KOPT-K1 (cell line): ENCODE measurements at regions not wholly inside any gene's neighbourhood (a gene's known extent, or its start where the extent isn't known, plus 50 kb on each side); places are given as distances from the start of the nearest gene placed in this dataset.

Experiments
- H3K27ac ChIP-seq: fragments of 200-600 bp; sonication (generic); 2 replicates; pipeline ENCODE4 v1.5.1; 2016; ENCODE audit warnings: antibody characterized with exemption, mild to moderate bottlenecking, low read depth, low read length; ENCODE audit not compliant: poor library complexity, severe bottlenecking
- H3K36me3 ChIP-seq: fragments of 200-600 bp; sonication (generic); 2 replicates; pipeline ENCODE4 v1.5.1; 2017; ENCODE audit warnings: antibody characterized with exemption, mild to moderate bottlenecking, low read length, moderate library complexity; ENCODE audit not compliant: insufficient read depth
- H3K9me3 ChIP-seq: fragments of 200-600 bp; sonication (generic); 2 replicates; pipeline ENCODE4 v1.5.1; 2017; ENCODE audit warnings: antibody characterized with exemption, low read length, mild to moderate bottlenecking; ENCODE audit not compliant: insufficient read depth, poor library complexity, severe bottlenecking

DNA sequence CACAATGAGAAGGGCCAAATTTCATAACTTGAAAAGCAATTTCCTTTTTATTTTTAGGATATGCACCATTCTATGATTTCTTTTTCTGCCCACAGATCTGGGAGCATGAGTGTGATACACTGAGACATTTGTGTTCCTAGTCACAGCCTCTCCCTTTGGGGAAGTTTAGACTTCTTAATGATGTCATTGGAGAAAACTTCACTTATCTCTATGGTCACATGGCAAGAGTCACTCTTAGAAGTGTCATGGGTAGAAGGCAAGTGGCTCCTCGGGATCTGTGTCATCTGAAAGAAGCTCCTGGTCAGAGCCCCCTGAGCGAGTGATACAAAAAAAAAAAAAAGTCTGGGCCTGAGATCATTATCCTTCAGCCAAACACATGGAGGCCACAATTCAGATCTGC is 62.5 kb upstream of the LGALSL start:
- Histone ChIP-seq H3K27ac (no peak overlapping the region), H3K36me3 (no peaks in the 10 kb centered on the region), H3K9me3 (peaks cover 3% of the 10 kb centered on the region)

DNA sequence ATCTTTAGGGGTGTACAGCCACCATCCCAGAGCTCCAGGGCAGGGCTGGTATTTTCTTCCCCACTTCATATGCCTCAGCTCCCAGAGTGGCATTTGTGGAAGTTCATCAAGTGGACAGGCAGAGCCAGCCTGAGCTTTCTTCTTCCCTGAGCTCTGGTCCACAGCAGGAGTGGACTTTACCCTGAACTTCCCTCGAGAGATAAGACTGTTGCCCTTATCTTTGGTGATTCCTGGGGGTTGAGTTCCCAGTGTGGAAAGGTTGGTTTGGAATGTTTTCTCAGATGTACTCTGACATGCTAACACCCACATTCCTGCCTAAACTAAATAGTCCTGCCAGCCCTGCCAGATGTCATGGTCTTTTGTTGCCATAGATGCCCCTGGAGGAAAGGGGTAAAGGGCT is 62.0 kb upstream of the LGALSL start:
- H3K27ac ChIP-seq: no peak overlapping the region
- peaks cover 3% of the 10 kb centered on the region for H3K9me3 ChIP-seq
- no peaks in the 10 kb centered on the region for H3K36me3 ChIP-seq

DNA sequence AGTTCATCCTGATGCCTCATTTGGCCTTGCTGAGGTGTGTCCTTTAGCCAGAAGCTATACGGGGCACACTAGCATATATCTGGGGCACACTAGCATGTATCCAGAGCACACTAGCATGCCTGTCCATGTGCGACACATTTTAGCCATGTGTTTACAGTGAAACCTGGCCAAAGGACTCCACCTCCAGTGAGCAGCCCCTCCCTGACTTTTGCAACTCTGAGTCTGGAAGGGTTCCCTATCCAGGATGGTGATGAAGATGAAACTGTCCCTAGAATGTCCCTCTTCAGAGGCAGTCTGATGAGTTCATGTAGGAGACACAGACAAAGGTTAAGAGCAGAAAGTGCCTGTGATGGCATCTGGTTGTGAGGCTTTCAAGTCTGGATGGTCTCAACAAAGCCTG is 61.4 kb upstream of the LGALSL start:
- Histone ChIP-seq H3K27ac (no peak overlapping the region), H3K36me3 (no peaks in the 10 kb centered on the region), H3K9me3 (peaks cover 3% of the 10 kb centered on the region)

DNA sequence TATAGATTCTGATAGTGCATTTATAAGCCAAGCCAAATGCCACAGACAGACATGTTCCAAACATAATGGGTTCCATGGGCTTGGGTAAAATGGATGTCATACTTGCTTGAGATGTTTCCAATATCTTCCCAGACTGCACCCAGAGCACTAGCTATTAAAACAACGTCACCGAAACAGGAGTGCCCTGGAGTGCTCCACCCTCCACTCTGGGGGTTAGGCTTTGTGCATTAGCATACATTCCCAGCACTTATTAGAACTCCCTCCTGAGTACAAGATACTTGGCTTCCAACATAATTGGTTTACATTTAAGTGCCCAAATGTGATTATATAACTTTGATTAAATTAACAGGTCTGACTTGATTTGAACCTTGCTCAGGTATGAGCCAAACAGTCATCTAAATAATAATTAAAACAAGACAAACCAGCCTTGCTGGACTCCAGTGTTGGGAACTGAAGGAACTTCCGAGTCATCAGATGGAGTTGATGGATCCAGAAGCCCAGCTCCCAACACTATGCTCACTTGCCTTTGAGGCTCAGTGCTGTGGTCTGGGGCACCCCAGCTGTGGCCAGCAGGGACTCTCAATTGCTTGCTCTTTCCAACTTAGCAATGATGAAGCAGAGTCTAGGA is 60.5 kb upstream of the LGALSL start:
- Histone ChIP-seq H3K36me3 (no peaks in the 10 kb centered on the region), H3K9me3 (peaks cover 3% of the 10 kb centered on the region), H3K27ac (no peak overlapping the region)

DNA sequence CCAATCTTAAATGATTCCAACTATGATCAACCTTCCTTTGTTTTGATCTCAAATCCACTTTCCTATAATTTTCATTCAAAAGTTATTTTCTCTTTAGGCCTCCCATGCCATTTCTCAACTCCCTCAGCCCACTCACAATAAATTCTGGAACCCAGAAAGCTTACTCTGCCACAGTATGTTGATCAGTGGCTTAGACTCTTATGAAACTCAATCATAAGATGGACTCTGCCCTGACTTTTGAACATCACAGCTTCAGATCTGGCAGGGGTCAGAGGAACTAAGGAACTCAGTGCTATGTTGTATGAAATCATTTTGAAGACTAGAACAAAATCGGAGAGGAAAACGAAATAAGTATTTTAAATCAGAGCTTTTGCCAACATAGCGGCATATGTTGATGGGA is 59.8 kb upstream of the LGALSL start:
- Histone ChIP-seq H3K36me3 (no peaks in the 10 kb centered on the region), H3K9me3 (peaks cover 3% of the 10 kb centered on the region), H3K27ac (no peak overlapping the region)

DNA sequence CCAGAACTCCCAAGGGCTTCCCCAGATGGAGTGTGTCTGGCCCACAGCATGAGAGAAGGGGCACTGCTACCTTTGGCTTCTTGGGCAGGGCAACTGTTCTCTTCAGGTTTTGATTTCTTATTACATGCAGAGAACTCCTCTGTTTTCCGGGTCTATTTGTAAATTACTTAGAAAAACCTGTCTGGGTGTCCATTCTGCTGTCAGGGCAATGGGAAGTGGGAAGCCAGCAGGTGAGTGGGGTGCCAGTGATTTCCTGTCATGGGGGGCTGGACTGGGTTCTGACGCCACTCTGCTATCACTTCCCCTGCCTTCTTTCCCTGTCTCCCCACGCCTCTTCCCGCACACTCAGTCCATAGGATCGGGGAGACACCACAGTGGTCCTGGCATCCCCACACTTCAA is 58.0 kb upstream of the LGALSL start:
- Histone ChIP-seq H3K27ac (no peak overlapping the region), H3K36me3 (no peaks in the 10 kb centered on the region), H3K9me3 (peaks cover under 1% of the 10 kb centered on the region)

DNA sequence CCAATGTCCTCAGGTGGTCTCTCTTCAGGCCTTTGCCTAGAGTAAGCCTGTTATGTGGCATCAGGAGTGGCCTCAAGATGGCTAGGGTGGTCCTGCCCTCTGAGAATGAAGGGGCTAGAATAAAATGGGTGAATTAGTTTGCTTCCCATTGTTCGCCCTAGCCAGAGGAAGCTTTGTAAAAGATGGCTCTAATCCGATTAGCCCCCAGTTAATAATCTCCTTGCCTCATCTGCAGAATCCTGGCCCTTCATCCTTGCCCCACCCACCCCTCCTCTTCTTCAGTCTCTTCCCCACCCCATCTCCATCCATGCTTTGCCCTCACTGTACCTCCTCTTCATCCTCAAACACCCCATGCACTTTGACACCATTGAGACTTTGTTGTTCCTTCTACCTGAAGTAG is 57.4 kb upstream of the LGALSL start:
- no peak overlapping the region for H3K27ac ChIP-seq
- no peaks in the 10 kb centered on the region for H3K36me3 ChIP-seq
- no peaks in the 10 kb centered on the region for H3K9me3 ChIP-seq

DNA sequence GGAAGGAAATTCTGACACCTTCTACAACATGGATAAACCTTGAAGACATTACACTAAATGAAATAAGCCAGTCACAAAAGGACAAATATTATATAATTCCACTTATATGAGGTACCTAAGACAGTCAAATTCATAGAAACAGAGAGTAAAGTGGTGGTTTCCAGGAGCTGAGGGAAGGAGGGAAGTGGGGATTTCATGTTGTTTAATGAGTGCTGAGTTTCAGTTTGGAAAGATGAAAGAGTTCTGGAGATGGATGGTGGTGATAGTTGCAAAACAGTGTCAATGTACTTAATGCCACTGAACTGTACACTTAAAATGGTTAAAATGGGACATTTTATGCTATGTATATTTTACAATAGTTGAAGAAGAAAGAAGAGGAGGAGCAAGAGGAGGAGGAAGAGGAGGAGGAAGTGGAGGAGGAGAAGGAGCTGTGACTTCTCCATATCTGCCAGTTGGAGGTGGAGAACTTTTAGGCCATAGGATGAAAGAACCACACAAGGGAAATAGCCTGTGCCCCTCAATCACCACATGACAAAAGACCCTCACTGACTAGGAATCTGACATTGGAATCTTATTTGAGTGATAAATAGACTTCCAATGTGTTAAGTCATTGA is 55.3 kb upstream of the LGALSL start:
- Histone ChIP-seq H3K27ac (no peak overlapping the region), H3K36me3 (no peaks in the 10 kb centered on the region), H3K9me3 (no peaks in the 10 kb centered on the region)

DNA sequence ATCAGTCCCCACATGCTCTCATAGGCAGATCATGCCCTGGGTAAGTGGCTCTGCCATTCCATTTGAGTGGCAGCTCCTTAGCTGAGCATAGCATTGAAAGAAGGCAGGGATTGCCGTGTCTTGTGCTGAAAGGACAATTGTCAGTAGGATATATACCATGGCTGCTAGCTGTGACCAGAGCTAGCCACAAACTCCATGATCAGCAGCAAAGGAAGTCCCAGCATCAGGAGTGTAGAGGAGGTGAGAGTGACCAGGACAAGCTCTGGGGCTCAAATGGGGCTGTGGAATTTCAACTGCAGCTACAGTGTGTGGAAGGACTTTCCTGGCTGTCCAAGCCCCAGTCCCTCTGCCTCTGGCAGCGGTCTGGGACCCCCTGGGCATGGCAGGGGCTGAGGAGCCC is 54.4 kb upstream of the LGALSL start:
- no peak overlapping the region for H3K27ac ChIP-seq
- H3K9me3 ChIP-seq: no peaks in the 10 kb centered on the region
- H3K36me3 ChIP-seq: no peaks in the 10 kb centered on the region

DNA sequence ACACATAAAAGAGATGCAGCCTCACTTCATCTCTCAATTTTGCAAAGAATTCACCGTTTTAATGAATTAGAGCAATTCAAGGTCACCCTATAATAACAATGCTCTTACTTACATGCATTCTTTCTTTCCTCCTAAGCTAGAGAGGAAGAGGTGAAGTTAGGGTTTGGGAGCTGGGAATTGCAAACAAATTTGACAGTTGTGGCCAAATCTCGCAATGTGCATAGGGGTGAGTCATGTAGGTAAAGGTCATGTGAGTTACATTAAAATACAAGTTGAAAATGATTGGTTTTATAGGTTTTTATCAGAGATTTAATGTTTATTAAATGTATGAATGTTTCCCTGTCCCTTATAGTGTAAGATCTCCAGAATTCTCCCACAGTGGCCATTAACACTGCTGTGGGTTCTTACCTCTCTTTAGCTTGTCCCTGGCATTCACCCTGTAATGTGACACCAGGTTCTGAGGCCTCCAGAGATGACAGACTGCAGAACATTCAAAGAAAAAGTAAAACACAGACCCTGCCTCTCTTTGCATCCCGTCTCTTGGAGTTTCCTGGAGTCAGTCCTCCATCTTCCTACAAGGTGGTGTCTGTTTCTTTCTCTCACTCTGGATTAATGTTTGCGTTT is 53.7 kb upstream of the LGALSL start:
- Histone ChIP-seq H3K36me3 (no peaks in the 10 kb centered on the region), H3K9me3 (no peaks in the 10 kb centered on the region), H3K27ac (no peak overlapping the region)

DNA sequence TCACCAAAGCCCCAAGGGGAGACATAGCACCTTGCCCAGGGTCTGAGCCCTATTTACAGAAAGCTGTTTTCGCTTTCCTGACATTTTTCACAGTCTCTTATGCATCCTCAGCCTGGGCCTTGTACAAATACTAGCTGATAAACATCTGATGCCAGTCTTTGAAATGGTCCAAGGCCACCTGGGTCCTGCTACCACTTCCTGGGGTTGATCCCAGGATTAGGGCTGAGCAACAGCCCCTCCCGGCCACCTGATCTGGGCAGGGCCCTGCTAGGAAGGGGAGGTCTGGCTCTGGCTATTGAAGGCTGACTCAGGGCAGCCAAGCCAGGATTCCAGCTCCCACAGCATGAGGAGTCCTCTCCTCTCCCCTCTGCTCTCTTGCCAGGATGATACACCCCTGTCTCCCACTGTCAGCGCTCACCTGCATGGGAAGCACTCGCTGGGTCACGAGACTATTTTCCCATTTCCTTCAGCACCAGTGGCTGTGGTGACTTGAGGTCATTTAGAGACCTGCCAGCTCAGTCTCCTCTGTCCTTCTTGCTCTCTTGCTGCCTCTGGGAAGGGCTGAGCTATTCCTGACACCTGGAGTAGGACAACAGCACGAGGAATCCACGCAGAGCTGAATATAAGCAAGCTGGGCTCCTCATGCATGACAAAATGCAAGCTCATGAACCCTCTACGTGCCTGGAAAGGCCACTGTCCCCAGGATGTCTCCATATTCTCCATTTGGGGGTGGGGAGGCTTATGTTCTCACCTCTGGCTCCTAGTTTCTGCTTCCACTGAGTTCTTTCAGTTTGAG is 53.0 kb upstream of the LGALSL start:
- Histone ChIP-seq H3K36me3 (no peaks in the 10 kb centered on the region), H3K27ac (no peak overlapping the region), H3K9me3 (no peaks in the 10 kb centered on the region)

DNA sequence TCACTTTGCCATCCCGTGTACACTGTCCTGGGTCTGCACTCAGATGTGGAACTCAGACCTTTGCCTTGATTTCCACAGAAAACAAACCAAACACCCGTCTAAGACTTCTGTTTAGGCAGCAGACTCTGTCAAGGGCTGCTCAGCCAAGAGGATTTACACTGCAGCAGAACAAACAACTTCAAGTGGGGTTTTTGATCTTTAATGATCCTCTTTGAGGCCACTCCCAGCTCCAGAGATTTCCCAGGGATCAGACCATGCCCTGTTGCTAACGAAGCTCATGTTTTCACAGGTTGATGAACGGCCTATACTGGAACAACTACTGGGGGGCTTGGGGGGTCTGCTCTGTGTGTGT is 52.5 kb upstream of the LGALSL start:
- no peaks in the 10 kb centered on the region for H3K9me3 ChIP-seq
- H3K36me3 ChIP-seq: no peaks in the 10 kb centered on the region
- no peak overlapping the region for H3K27ac ChIP-seq

DNA sequence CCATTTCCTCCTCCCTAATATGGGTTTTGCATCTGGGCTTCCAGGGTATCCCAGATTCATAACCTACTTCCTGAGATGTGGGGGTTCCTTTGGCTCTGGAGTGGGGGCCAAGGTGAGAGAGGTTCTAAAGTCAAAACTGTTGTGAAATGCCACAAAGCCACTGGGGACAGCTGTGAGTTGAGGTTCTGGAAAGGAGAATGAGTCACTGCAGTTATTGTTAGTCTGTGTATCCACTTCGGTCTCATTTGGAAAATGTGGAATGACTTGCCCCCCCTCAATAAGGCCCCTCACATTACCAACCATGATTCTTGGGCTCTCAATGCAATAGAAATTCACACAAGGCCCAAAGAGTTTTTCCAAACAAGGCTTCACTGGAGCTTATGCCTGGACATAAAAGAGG is 51.1 kb upstream of the LGALSL start:
- Histone ChIP-seq H3K27ac (no peak overlapping the region), H3K36me3 (no peaks in the 10 kb centered on the region), H3K9me3 (no peaks in the 10 kb centered on the region)

DNA sequence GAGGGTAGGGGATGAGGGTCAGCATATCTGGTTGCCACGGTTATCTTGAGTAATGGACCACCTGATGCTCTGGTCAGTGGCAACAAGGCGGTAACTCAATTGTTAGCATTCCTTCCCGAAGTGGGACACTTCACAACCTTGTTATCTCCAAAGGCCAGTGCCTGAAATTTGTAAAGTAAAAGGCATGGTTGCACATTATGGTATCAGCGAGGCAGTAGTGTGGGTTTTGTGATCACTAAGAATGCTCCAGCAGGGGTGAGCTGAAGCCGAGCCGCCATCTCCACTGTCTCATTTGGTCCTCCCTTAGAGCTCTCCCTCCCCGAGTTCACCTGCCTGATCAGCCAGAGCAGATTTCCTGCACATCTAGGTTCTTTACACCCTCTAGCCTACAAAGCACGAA is 50.5 kb upstream of the LGALSL start:
- Histone ChIP-seq H3K36me3 (no peaks in the 10 kb centered on the region), H3K9me3 (no peaks in the 10 kb centered on the region), H3K27ac (no peak overlapping the region)

DNA sequence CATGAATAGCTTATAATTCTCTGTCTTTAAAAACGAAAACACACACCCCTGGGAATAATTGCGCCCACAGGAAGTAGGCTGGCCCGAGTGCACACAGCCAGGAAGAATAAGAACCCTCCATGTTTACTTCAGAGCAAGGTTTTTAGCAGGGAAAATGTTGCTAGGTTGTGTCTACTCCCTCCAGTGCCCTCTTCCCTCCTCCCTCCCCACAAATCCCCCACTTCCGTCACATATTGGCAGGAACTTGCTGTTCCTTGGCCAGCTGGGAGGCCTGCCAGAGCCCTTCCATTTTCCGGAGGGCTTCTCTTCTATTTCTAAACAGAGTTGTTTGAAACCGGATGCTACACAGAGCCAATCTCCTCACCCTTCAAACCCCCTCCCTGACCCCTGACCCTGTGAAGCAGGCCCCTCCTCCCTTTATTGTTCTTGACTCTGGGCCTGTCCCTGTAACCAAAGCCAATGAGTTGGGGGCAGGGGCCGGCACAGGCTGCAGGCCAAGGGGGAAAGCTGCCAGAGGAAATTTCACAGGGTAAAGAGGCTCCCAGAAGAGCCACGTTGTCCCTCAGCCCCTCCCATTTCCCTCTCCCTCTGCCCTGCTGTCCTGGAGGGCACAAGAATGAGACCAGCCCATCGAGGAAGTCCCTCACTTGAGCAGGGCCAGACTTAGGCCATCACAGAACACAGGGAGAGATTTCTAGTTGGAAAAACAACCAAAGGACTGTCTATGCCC is 49.8 kb upstream of the LGALSL start:
- Histone ChIP-seq H3K27ac (no peak overlapping the region), H3K9me3 (no peaks in the 10 kb centered on the region), H3K36me3 (no peaks in the 10 kb centered on the region)
